SJCRH30 (cell line): ENCODE measurements at regions not wholly inside any gene's neighbourhood (a gene's known extent, or its start where the extent isn't known, plus 50 kb on each side); places are given as distances from the start of the nearest gene placed in this dataset.
A peak's percentile ranks its signal among the peaks of the same experiment; 100 is the strongest.
"Not testable (repeated sequence)": the region's sequence is repeated elsewhere in the genome, so short reads cannot be mapped to it uniquely, and the experiment has no call there.

Experiments
- DNase-seq, 2 experiments: peaks; one replicate each; pipeline ENCODE4 v3.0.0-alpha.2; 2015 to 2020
- H3K27ac ChIP-seq: fragments of 250-450 bp; sonication (Bioruptor Pico); 2 replicates; pipeline ENCODE4 v1.5.1; 2020; ENCODE audit warnings: mild to moderate bottlenecking, moderate library complexity
- H3K27me3 ChIP-seq: fragments of 250-450 bp; sonication (Bioruptor Pico); 2 replicates; pipeline ENCODE4 v1.5.1; 2020; ENCODE audit warnings: mild to moderate bottlenecking, moderate library complexity
- H3K36me3 ChIP-seq: fragments of 250-450 bp; sonication (Bioruptor Pico); 2 replicates; pipeline ENCODE4 v1.5.1; 2020; ENCODE audit warnings: mild to moderate bottlenecking, moderate library complexity
- H3K4me1 ChIP-seq: fragments of 250-450 bp; sonication (Bioruptor Pico); 2 replicates; pipeline ENCODE4 v1.5.1; 2020; ENCODE audit warnings: mild to moderate bottlenecking, moderate library complexity
- H3K4me3 ChIP-seq: fragments of 250-450 bp; sonication (Bioruptor Pico); 2 replicates; pipeline ENCODE4 v1.5.1; 2020; ENCODE audit warnings: mild to moderate bottlenecking, moderate library complexity
- H3K9me3 ChIP-seq: fragments of 250-450 bp; sonication (Bioruptor Pico); replicated peaks from 2 replicates; pipeline ENCODE4 v1.5.1; 2020; ENCODE audit warnings: mild to moderate bottlenecking, moderate library complexity

DNA sequence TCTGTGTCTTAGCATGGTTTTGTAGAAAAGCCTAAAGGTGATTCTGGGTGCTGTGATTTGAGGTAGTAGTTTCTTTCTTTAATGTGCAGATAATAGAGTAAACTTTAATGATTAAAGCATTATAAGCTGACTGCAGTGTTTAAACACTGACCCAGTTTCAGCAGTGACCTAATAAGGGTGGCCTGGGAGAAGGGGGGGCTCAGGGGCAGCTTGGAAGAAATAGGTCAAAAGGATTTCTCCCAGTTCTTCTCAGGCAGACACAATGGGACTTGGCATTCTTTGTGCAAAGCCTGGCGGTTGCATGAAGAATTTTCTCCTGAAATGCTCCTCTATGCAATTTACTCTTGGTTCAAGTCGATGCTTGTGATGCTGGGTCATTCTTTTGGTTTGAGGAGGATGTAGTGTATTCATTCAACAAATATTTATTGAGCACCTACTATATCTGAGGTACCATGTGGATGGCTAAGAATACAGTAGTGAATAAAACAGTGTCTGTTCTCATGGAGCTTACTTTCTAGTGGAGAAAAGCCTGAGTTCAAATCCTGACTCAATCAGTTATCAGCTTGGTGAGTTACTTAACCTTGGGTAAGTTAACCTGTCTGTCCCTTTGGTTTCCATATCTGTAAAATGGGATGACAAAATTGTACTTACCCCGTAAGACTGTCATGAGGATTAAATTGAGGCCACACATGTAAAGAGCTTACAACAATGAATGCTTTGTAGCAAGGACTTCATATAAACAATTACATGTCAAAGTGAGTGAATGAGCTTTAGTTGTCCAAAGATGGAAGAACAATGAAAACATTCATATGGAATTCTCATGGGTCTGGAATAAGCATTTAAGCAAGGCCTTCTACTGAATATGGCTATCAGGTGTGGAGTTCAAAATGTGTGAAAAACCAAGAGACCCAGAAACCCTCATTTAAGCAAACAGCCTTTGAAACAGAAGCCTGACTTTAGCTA, 210.2 kb downstream of the KCNRG start:
- no peak for DNase-seq
- Histone ChIP-seq H3K36me3 (no peaks in the 10 kb centered on the region), H3K9me3 (no peaks in the 10 kb centered on the region), H3K4me3 (no peak overlapping the region), H3K4me1 (peaks cover 2% of the 10 kb centered on the region; the same call in 1 of the 2 replicates), H3K27ac (no peak overlapping the region), H3K27me3 (no peaks in the 10 kb centered on the region)

DNA sequence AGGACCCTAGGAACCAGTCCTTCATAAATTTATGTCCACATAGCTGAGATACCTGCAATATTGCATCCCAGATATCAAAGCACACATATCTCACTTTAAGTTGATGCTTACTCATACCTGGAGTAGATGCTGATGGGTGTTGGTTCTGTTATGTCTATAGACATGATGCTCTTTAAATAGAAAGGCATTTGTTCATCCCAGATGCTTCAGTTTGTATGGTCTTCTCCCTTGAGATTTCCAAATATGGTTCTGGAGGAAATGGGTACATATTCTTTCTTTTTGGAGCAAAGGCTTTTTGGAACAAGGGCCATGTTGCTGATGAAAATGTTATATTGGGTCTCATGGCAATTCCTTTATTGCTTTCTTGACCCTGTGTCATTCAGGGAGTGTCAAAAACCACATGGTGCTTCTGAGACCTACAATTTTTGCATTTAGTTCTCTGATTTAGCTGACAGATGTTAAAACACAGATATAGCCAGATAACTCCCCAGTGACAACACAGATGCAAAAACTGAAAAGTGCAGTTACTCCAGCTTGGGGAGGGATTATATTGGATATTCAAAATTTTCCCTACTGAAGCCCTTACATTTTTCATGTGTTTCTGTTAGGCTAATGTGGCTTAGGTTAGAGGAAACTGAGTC, 211.4 kb downstream of the KCNRG start:
- H3K4me1 ChIP-seq = peaks cover 6% of the 10 kb centered on the region; the same call in 1 of the 2 replicates
- DNase-seq = no peak
- no peaks in the 10 kb centered on the region for H3K9me3 ChIP-seq
- H3K36me3 ChIP-seq = no peaks in the 10 kb centered on the region
- no peak overlapping the region for H3K27ac ChIP-seq
- no peaks in the 10 kb centered on the region for H3K27me3 ChIP-seq
- H3K4me3 ChIP-seq = no peak overlapping the region

DNA sequence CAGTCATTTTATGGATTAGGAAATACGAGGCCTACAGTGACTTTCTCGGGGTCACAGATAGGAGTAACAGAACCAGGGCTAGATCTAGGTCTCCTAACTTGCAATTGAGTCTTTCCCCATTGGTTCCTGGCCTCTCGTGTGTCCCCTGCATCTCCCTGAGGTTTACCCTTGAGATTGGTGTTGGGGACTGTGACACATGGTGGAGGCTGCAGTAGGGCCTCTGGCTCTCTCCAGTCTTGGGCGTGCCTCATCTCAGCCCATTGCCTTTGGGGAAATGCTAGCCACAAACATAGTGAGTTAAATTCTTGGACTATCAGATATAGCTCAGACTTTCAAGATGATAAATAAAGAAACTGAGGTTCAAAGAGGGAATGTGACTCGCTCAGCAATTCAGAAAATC, 212.1 kb downstream of the KCNRG start:
- Histone ChIP-seq H3K27ac (no peak overlapping the region), H3K4me1 (peaks cover 6% of the 10 kb centered on the region; the same call in 1 of the 2 replicates), H3K36me3 (no peaks in the 10 kb centered on the region), H3K4me3 (no peak overlapping the region), H3K9me3 (no peaks in the 10 kb centered on the region), H3K27me3 (no peaks in the 10 kb centered on the region)
- DNase-seq = no peak

DNA sequence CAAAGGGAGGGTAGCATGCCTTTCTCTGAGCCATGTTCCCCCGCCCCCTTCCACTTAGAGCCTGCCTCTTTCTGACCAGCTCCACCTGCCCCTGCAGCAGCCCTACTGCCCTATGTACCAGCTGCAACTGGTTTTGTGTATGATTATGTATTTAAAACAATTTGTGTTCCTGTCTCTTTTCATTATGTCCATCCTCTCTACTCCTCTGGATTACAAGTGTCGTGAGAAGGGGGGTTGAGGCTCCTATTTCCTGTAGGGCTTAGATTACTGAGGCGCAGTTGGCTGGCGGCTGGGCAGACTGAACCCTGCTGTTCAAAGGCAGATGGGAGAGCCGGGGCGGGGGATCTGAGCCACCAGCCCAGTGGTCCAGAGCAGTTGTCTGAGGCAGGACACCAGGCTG, 213.3 kb downstream of the KCNRG start:
- DNase-seq = no peak
- no peak overlapping the region for H3K27ac ChIP-seq
- no peaks in the 10 kb centered on the region for H3K27me3 ChIP-seq
- no peaks in the 10 kb centered on the region for H3K36me3 ChIP-seq
- no peaks in the 10 kb centered on the region for H3K9me3 ChIP-seq
- H3K4me3 ChIP-seq = no peak overlapping the region
- H3K4me1 ChIP-seq = peaks cover 5% of the 10 kb centered on the region; the same call in 1 of the 2 replicates

DNA sequence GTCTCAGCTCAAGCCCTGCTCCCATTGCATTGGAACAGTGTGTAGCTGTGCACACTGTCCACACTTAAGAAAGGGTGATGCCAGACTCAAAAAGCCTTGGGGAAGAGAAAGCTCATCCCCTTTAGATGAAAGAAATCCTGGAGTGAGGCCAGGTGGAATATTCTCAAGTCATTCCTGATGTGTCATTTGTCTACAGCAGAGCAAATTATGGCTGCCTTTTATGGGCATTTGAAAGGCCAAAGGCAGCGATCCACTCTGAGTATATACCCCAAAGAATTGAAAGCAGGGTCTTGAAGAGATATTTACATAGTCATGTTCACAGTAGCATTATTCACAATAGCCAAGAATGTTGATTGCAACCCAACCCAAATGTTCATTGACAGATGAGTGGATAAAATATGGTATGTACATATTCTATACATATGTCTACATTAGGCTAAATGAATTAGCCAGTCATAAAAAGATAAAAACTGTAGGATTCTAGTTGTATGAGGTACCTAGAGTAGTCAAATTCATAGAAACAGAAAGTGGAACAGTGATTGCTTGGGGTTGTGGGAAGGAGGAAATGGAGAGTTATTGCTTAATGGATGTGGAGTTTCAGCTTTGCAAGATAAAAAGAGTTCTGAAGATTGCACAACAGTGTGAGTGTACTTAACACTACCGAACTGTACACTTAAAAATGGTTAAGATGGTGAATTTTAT, 214.9 kb downstream of the KCNRG start:
- Histone ChIP-seq H3K9me3 (no peaks in the 10 kb centered on the region), H3K27me3 (no peaks in the 10 kb centered on the region), H3K27ac (no peak overlapping the region), H3K36me3 (no peaks in the 10 kb centered on the region), H3K4me1 (peaks cover 5% of the 10 kb centered on the region; the same call in 1 of the 2 replicates), H3K4me3 (no peak overlapping the region)
- DNase-seq = no peak

DNA sequence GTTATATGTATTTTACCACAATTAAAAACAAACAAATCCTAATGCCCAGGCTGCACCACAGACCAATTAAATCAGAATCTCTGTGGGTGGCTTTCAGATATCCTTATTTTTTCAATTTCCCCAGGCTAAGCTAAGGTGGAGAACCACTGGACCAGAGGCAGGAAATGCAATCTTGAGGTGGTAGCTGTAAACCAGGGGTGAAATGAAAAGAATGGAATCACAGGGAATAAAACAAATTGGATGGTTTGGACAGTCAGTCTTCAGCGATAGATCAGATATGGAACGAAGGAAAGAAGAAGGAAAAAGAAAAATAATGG, 215.4 kb downstream of the KCNRG start:
- Histone ChIP-seq H3K4me1 (peaks cover 5% of the 10 kb centered on the region; the same call in 1 of the 2 replicates), H3K4me3 (no peak overlapping the region), H3K36me3 (no peaks in the 10 kb centered on the region), H3K27me3 (no peaks in the 10 kb centered on the region), H3K27ac (no peak overlapping the region), H3K9me3 (no peaks in the 10 kb centered on the region)
- DNase-seq = no peak

DNA sequence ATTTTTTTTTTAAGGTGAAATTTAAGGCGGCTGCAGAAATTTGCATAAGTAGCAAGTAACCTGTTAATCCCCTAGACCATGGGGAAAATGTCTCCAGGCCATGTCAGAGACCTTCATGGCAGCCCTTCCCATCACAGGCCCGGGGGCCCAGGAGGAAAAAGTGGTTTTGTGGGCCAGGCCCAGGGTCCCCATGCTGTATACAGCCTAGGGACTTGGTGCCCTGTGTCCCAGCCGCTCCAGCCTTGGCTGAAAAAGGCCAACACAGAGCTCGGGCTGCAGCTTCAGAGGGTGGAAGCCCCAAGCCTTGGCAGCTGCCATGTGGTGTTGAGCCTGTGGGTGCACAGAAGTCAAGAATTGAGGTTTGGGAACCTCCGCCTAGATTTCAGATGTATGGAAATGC, 218.3 kb downstream of the KCNRG start:
- H3K27ac ChIP-seq, H3K9me3 ChIP-seq, H3K27me3 ChIP-seq, H3K4me3 ChIP-seq, DNase-seq, H3K36me3 ChIP-seq: not testable (repeated sequence)
- H3K4me1 ChIP-seq = peaks cover 11% of the 10 kb centered on the region

DNA sequence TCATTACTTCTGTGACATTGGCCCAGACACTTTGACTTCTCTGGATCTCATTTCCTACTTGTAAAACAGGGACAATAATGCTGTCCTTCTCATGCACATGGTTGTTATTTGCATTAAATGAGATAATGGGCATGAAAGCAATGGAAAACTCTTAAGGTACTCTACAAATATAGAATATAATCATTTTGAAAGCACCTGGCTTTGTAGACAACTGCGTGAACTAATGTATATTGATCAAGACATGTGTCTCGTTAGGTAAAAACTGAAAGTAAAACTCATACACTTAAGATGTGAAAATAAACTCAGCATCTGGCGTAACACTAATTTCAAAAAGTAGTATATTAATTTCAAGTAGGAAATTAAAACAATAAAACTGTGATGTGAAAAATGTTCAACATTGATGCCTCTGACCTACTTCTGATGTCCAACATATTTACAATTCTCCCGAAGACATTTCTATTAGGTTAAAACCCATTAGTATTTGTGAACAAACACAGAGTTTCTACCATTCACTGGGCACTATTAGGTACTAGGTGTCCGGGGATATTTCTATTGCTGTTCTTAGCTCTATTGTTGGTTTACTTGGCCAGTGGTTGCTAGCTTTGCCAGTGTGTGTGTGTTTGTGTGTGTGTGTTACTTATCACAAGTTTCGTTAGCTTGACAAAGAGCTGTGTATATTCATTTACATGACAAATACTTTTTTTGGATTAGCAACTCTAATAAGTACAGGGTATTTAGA, 220.5 kb downstream of the KCNRG start:
- Histone ChIP-seq H3K4me1 (peaks cover 8% of the 10 kb centered on the region), H3K9me3 (no peaks in the 10 kb centered on the region), H3K27ac (peak overlapping the region; percentile 61; the same call in 1 of the 2 replicates), H3K27me3 (no peaks in the 10 kb centered on the region), H3K4me3 (no peak overlapping the region), H3K36me3 (no peaks in the 10 kb centered on the region)
- no peak for DNase-seq

DNA sequence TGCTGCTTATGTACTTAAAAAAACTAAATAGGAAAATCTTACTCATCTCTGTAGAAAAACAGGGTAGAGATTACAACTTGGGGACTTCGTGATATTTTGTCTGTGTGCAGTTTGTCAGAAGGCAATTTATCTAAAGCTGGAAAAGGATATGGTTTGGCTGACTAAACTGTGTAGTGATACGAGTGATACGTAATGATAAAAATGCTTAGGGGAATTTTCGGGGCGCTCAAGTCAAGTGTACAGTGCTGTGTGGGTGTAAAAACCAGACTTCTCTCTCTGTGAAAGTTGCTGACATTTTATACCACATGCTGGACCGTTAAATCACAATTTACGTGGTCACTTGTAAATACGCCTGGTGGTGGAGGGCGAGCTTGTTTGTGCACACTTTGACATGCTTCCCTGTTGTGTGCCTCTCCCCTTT, 221.7 kb downstream of the KCNRG start:
- no peaks in the 10 kb centered on the region for H3K27me3 ChIP-seq
- H3K9me3 ChIP-seq = no peaks in the 10 kb centered on the region
- peak overlapping the region; percentile 61 for H3K27ac ChIP-seq
- peak overlapping the region; percentile 9; the same call in 1 of the 2 replicates for H3K4me3 ChIP-seq
- no peaks in the 10 kb centered on the region for H3K36me3 ChIP-seq
- peaks cover 7% of the 10 kb centered on the region for H3K4me1 ChIP-seq
- peak; percentile 53 to 73 for DNase-seq

DNA sequence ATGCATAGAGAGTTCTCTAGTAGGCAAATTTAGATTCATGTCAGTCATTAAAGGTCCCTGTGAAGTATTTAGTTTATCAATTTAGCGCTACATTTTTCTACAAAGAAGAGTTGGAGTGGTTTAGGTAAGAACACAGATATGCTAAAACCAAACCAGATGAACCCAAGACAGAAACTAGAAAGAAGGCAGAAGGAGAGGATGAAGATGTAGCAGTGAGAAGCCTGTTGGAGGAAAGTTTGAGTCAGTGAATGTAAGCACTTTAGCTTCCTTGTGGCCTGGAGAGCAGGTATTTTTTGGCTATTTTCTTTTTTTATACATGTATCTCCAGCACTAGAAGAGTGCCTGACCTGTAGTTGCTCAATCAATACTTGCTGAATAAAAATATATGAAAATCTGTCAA, 223.7 kb downstream of the KCNRG start:
- Histone ChIP-seq H3K36me3 (no peaks in the 10 kb centered on the region), H3K27me3 (no peaks in the 10 kb centered on the region), H3K27ac (no peak overlapping the region), H3K4me3 (no peak overlapping the region), H3K9me3 (no peaks in the 10 kb centered on the region), H3K4me1 (peaks cover 7% of the 10 kb centered on the region)
- no peak for DNase-seq

DNA sequence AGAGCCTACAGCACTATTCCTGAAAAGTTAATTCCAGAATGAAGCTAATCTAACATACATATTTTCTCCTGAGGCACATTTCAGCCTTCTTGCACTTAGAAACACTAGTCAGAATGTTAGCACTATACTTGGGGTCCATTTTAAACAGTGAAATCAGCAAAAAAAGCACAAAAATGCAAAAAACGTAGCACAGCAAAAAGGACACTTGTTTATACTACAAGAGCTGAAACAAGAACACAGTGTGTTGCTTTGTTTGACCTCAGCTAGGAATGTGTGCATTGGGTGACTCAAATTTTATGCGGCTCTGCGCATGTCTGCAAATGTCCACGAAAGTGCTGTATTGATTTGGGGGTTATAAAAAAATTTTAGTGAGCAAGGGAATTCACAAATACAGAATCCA, 226.2 kb downstream of the KCNRG start:
- H3K4me3 ChIP-seq = no peak overlapping the region
- DNase-seq = no peak
- H3K36me3 ChIP-seq = no peaks in the 10 kb centered on the region
- H3K27me3 ChIP-seq = no peaks in the 10 kb centered on the region
- no peak overlapping the region for H3K27ac ChIP-seq
- H3K9me3 ChIP-seq = no peaks in the 10 kb centered on the region
- peaks cover 16% of the 10 kb centered on the region for H3K4me1 ChIP-seq

DNA sequence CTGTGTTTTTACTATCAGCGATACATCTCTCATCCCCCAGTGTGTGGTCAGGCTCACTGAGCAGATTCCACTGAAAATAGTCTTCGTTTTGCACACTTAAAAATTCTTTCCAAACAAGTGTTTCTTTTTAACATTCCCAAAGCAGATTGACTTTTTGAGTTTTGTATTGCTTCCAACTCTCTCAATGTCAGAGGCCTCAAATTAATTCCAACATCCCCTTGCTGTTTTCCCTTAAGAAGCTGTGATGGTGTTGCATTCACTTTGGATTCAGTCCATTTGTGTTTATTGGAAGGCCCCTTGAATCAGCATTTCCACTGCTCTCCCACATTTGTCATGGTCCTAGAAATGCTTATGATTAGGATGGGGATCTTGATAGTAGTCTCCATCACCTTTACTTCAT, 228.7 kb downstream of the KCNRG start:
- H3K27ac ChIP-seq = no peak overlapping the region
- H3K36me3 ChIP-seq = no peaks in the 10 kb centered on the region
- no peak for DNase-seq
- H3K9me3 ChIP-seq = no peaks in the 10 kb centered on the region
- peaks cover 12% of the 10 kb centered on the region; the same call in 1 of the 2 replicates for H3K4me1 ChIP-seq
- no peaks in the 10 kb centered on the region for H3K27me3 ChIP-seq
- no peak overlapping the region for H3K4me3 ChIP-seq

DNA sequence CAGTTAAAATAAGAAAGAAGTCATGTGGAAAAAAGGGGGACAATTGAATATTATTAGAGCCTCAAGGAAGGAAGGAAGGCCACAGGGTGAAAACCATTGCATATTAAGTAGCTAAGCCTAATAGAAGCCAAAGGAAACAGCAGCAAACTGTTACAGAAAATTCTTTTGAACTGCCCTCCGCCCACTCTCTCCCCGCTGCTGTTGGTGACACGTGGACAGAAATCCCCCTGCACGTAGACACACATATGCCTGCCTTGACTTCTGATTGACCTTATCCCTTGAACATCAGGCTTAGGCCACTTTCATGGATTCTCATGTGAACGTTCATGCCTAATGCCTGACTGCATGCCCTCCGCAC, 229.1 kb downstream of the KCNRG start:
- H3K36me3 ChIP-seq = no peaks in the 10 kb centered on the region
- H3K9me3 ChIP-seq = no peaks in the 10 kb centered on the region
- no peaks in the 10 kb centered on the region for H3K27me3 ChIP-seq
- H3K27ac ChIP-seq = no peak overlapping the region
- no peak overlapping the region for H3K4me3 ChIP-seq
- H3K4me1 ChIP-seq = peaks cover 12% of the 10 kb centered on the region; the same call in 1 of the 2 replicates
- DNase-seq = no peak

DNA sequence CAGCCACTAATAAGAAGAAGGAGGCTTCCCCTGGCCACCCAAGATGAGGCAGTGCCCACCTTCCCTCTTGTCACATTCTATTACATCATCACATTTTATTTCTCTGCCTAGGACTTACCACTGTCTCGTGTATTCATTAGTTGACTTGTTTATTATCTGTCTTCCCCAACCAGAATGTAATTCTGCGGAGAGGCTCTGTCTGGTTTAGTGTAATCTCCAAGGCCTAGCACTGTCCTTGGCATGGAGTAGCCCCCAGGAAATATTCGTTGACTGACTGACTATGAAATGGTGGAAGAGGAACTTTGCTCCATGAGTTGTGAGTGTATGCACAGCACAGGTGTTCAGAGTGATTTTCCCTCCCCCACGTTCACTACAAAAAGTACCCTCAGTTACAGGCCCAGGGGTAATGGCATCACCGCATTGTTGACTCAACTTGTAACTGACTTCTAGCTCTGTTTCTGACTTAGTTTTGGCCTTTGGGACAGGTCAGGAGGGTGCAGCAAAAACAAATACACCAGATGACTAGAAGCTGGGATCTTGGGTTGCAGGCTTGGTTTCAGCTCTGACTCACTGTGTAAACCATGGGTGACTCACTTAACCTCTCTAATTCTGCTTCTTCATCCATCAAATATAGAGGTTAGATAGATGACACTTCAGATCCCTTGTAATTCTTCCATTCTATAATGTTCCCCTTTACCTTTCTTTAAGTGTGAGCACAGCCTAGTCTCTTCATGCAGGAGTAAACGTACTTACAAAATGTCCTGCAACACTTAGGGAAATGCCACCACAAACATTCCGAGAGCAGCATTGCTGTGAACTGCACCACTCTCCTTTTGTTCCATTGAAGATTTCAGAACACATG, 229.7 kb downstream of the KCNRG start:
- Histone ChIP-seq H3K4me3 (no peak overlapping the region), H3K27ac (no peak overlapping the region), H3K36me3 (no peaks in the 10 kb centered on the region), H3K4me1 (peaks cover 12% of the 10 kb centered on the region; the same call in 1 of the 2 replicates), H3K27me3 (no peaks in the 10 kb centered on the region), H3K9me3 (no peaks in the 10 kb centered on the region)
- peak; percentile 30 to 49 for DNase-seq
